ENCODE measurements at regions not wholly inside any gene's neighbourhood (a gene's known extent, or its start where the extent isn't known, plus 50 kb on each side); places are given as distances from the start of the nearest gene placed in this dataset.

DNA sequence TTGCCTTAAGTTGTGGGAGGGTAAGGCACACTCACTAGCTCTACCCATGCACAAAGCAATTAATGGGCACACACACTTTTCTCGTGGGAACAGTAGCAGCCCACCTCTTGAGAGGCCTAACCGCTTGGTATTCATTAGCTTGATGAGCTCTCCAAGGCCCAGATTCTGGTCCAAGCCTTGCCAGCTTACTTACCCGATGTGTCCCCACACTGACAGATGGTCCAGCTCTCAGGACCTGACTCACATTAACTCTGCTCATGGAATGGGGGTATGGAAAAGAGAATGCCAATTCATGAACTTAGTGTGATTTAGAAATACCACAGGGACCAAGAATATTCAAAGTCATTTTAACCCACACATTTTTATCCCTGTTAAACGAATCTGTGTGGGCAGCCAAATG lies 106.8 kb upstream of the CACHD1 start:
- Histone ChIP-seq H3K4me1 (ENCODE audit: control insufficient read depth, insufficient read depth, low read length) (peaks cover 3% of the 10 kb centered on the region), H3K27ac (ENCODE audit: low read length) (no peak overlapping the region), H3K4me3 (ENCODE audit: low read length) (no peak overlapping the region), H3K27me3 (ENCODE audit: control insufficient read depth, insufficient read depth) (no peaks in the 10 kb centered on the region), H3K9me3 (ENCODE audit: control insufficient read depth, low read length) (no peaks in the 10 kb centered on the region)
- DNase-seq (no peak), ATAC-seq (no peak)
- 76% methylated on average over 4 of the region's 4 CpGs for WGBS
- intact Hi-C loops (cut with DNase I), result no loop called here

DNA sequence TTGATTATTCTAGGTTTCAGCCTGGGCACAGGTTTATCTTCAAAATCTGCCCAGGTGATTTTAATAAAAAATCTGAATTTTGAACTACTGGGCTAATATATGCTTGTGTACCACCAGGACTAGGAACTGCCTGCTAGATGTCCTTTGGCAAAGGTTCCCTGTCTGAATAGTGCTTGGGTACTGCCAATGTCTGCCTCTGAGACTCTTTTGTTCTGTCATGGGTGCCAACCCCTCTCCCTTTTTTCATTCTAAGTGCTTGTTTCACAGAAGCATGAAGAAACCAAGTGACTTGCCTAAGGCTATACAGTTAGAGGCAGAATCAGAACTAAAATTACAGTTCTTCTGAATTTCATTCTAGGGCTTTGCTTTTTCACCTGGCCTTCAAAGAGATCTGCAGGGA lies 106.3 kb upstream of the CACHD1 start:
- Histone ChIP-seq H3K4me1 (ENCODE audit: control insufficient read depth, insufficient read depth, low read length) (peaks cover 3% of the 10 kb centered on the region), H3K27me3 (ENCODE audit: control insufficient read depth, insufficient read depth) (no peaks in the 10 kb centered on the region), H3K9me3 (ENCODE audit: control insufficient read depth, low read length) (no peaks in the 10 kb centered on the region), H3K27ac (ENCODE audit: low read length) (no peak overlapping the region), H3K4me3 (ENCODE audit: low read length) (no peak overlapping the region)
- DNase-seq (no peak), ATAC-seq (no peak)
- intact Hi-C loops (cut with DNase I), result no loop called here

DNA sequence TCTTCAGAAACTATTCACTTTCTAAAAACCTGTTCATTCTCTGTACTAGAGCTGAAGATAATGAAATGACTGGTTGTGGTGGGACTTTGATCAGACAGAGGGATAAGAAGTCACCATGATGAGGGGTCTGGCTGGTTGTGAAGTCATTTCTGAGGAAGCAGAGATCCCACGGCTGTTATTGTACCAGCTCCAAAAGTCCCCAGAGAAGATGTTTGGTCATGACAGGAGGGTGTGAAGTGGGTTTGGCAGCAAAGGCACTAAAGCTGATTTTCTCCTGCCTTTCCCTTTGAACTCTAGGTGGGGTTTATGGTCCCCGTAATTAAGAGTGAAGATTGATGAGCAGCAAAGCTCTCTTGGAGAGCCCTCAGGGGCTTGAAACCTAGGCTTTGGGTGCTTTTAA lies 103.1 kb upstream of the CACHD1 start:
- Histone ChIP-seq H3K4me1 (ENCODE audit: control insufficient read depth, insufficient read depth, low read length) (peaks cover 3% of the 10 kb centered on the region), H3K4me3 (ENCODE audit: low read length) (no peak overlapping the region), H3K9me3 (ENCODE audit: control insufficient read depth, low read length) (no peaks in the 10 kb centered on the region), H3K27ac (ENCODE audit: low read length) (no peak overlapping the region), H3K27me3 (ENCODE audit: control insufficient read depth, insufficient read depth) (no peaks in the 10 kb centered on the region)
- DNase-seq, result no peak
- WGBS, result 79% methylated on average over 2 of the region's 2 CpGs
- ATAC-seq, result no peak
- intact Hi-C loops (cut with DNase I), result no loop called here

GRCh38 chr1:64368344-64368743 lies 101.6 kb upstream of the CACHD1 start:
- Histone ChIP-seq H3K4me3 (ENCODE audit: low read length) (no peak overlapping the region), H3K9me3 (ENCODE audit: control insufficient read depth, low read length) (no peaks in the 10 kb centered on the region), H3K4me1 (ENCODE audit: control insufficient read depth, insufficient read depth, low read length) (peaks cover 3% of the 10 kb centered on the region), H3K27me3 (ENCODE audit: control insufficient read depth, insufficient read depth) (no peaks in the 10 kb centered on the region), H3K27ac (ENCODE audit: low read length) (no peak overlapping the region)
- intact Hi-C loops (cut with DNase I), result no loop called here
- ATAC-seq (no peak), DNase-seq (no peak)
- 65% methylated on average over 1 of the region's 1 CpG for WGBS

DNA sequence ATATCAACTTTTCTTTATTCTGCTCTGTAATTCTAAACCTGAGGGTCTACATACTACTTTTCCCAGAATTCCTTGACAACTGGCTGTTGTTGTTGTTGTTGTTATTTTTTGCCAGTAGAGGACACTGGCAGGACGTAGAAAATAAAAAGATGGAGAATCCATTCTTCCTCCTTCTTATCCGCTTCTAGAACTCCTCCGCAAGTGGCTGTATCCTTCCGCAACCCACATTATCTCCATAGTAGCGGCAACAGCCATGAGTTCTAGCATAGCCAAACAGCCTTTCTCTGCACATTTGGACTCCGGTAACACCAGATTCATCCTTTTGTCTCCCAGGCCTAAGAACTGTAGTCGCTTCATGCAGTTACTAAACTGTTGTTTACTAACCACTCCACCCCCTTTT lies 91.1 kb upstream of the CACHD1 start:
- H3K4me3 ChIP-seq (ENCODE audit: low read length), result no peak overlapping the region
- 77% methylated on average over 7 of the region's 7 CpGs for WGBS
- DNase-seq (no peak), ATAC-seq (no peak)
- no peaks in the 10 kb centered on the region for H3K4me1 ChIP-seq (ENCODE audit: control insufficient read depth, insufficient read depth, low read length)
- no peak overlapping the region for H3K27ac ChIP-seq (ENCODE audit: low read length)
- intact Hi-C loops (cut with DNase I), result no loop called here
- H3K9me3 ChIP-seq (ENCODE audit: control insufficient read depth, low read length), result no peaks in the 10 kb centered on the region
- H3K27me3 ChIP-seq (ENCODE audit: control insufficient read depth, insufficient read depth), result no peaks in the 10 kb centered on the region

DNA sequence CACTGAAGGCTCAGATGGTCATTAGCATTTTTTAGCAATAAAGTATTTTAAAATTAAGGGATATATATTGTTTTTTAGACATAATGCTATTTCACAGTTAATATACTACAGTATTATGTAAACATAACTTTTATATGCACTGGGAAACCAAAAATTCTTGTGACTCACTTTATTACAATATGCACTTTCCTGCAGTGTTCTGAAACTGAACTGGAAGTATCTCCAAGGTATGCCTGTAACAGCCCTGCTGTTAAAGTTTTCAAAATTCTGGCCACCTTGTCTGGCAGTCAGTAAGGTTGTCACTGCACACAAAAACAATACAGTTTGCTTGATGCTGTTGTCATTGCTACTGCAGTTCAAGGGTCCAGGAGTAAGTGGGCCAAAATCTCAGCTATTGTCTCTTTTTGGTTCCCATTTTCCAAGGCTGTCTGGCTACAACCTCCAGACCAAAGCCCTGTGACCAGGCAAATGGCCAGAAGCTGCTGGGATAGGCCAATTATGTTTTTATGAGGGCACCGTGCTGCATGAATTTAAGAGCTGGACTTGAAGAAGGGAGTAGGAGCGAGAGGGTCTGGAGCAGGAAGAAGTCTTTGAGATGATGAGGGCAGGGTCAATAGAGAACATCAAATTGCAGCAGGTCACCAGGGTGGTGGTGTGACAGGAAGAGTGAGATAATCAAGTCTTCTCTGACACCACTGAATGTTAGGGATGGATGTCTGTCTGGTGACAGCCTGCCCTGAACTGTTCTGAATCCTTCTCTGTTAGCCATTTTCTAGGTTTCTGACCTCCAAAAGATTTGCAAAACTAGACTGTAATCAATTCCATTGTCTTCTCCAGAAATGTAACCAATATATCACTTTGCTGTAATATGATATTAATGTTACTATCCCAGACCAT lies 82.3 kb upstream of the CACHD1 start:
- DNase-seq (peak in 2 of 3 donors; percentile 43 to 64), ATAC-seq (peak in 1 of 2 donors; percentile 52)
- Histone ChIP-seq H3K9me3 (ENCODE audit: control insufficient read depth, low read length) (no peaks in the 10 kb centered on the region), H3K27ac (ENCODE audit: low read length) (no peak overlapping the region), H3K4me1 (ENCODE audit: control insufficient read depth, insufficient read depth, low read length) (no peaks in the 10 kb centered on the region), H3K27me3 (ENCODE audit: control insufficient read depth, insufficient read depth) (no peaks in the 10 kb centered on the region), H3K4me3 (ENCODE audit: low read length) (no peak overlapping the region)
- WGBS, result 50% methylated on average over 2 of the region's 2 CpGs
- intact Hi-C loops (cut with DNase I), result no loop called here

DNA sequence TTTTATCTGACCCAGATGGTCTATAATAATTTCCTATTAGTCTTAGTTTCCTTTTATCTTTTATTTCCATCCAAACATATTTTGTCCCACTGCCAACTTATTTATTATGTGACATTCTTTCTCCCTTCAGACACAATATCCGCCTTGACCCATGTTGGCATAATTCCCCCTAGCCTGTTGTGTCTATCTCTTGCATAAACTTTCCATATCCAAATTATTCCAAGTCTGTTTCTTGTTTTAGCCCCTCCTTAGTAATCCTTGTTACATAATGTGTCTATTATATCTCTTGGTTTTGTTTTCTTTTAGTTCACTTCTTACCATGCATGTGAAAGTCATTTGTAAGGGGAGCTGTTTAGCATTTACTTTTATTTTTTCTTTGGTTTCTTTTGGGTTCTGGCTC lies 81.6 kb upstream of the CACHD1 start:
- no peaks in the 10 kb centered on the region for H3K4me1 ChIP-seq (ENCODE audit: control insufficient read depth, insufficient read depth, low read length)
- H3K27ac ChIP-seq (ENCODE audit: low read length), result no peak overlapping the region
- no peaks in the 10 kb centered on the region for H3K27me3 ChIP-seq (ENCODE audit: control insufficient read depth, insufficient read depth)
- H3K9me3 ChIP-seq (ENCODE audit: control insufficient read depth, low read length), result no peaks in the 10 kb centered on the region
- WGBS, result 60% methylated on average over 1 of the region's 1 CpG
- no peak for DNase-seq
- ATAC-seq, result peak in 1 of 2 donors; percentile 33
- intact Hi-C loops (cut with DNase I), result no loop called here
- H3K4me3 ChIP-seq (ENCODE audit: low read length), result no peak overlapping the region

- DNase-seq (no peak), ATAC-seq (no peak)
- intact Hi-C loops (cut with DNase I), result no loop called here
- H3K27ac ChIP-seq (ENCODE audit: low read length), result no peak overlapping the region
- no peaks in the 10 kb centered on the region for H3K9me3 ChIP-seq (ENCODE audit: control insufficient read depth, low read length)
- WGBS, result 54% methylated on average over 2 of the region's 2 CpGs
- H3K4me1 ChIP-seq (ENCODE audit: control insufficient read depth, insufficient read depth, low read length), result no peaks in the 10 kb centered on the region
- H3K4me3 ChIP-seq (ENCODE audit: low read length), result no peak overlapping the region
- H3K27me3 ChIP-seq (ENCODE audit: control insufficient read depth, insufficient read depth), result no peaks in the 10 kb centered on the region
Measured at GRCh38 chr1:64392109-64392508, 77.8 kb upstream of the CACHD1 start.

DNA sequence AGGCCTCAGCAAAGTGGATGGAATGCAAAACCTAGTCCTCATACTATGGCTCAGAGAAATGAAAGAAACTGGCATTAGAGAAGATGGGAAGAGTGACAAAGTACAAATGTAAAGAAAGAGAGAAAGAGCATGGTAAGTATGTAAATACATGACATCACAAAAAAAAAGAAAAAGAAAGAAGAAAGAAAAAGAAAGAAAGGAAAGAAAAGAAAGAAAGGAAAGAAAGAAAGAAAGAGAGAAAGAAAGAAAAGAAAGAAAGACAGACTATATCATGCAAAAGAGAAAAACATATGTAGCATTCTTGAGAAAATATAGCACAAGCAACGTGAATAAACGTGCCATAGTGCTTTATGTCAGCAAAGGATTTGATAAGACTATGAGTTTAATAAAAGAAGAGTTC lies 76.1 kb upstream of the CACHD1 start:
- Histone ChIP-seq H3K4me3 (ENCODE audit: low read length) (no peak overlapping the region), H3K9me3 (ENCODE audit: control insufficient read depth, low read length) (no peaks in the 10 kb centered on the region), H3K4me1 (ENCODE audit: control insufficient read depth, insufficient read depth, low read length) (no peaks in the 10 kb centered on the region), H3K27me3 (ENCODE audit: control insufficient read depth, insufficient read depth) (no peaks in the 10 kb centered on the region), H3K27ac (ENCODE audit: low read length) (no peak overlapping the region)
- ATAC-seq (no peak), DNase-seq (no peak)
- 74% methylated on average over 2 of the region's 2 CpGs for WGBS
- intact Hi-C loops (cut with DNase I), result no loop called here

- DNase-seq (no peak), ATAC-seq (no peak)
- Histone ChIP-seq H3K27me3 (ENCODE audit: control insufficient read depth, insufficient read depth) (no peaks in the 10 kb centered on the region), H3K9me3 (ENCODE audit: control insufficient read depth, low read length) (no peaks in the 10 kb centered on the region), H3K27ac (ENCODE audit: low read length) (no peak overlapping the region), H3K4me3 (ENCODE audit: low read length) (no peak overlapping the region), H3K4me1 (ENCODE audit: control insufficient read depth, insufficient read depth, low read length) (no peaks in the 10 kb centered on the region)
- WGBS, result 84% methylated on average over 4 of the region's 4 CpGs
- intact Hi-C loops (cut with DNase I), result no loop called here
Measured at GRCh38 chr1:64396817-64397216, 73.1 kb upstream of the CACHD1 start.

- H3K9me3 ChIP-seq (ENCODE audit: control insufficient read depth, low read length), result no peaks in the 10 kb centered on the region
- ATAC-seq (no peak), DNase-seq (no peak)
- H3K27me3 ChIP-seq (ENCODE audit: control insufficient read depth, insufficient read depth), result no peaks in the 10 kb centered on the region
- intact Hi-C loops (cut with DNase I), result no loop called here
- no peak overlapping the region for H3K27ac ChIP-seq (ENCODE audit: low read length)
- H3K4me1 ChIP-seq (ENCODE audit: control insufficient read depth, insufficient read depth, low read length), result no peaks in the 10 kb centered on the region
- WGBS, result 76% methylated on average over 2 of the region's 2 CpGs
- H3K4me3 ChIP-seq (ENCODE audit: low read length), result no peak overlapping the region
Measured at GRCh38 chr1:64397541-64397940, 72.4 kb upstream of the CACHD1 start.

DNA sequence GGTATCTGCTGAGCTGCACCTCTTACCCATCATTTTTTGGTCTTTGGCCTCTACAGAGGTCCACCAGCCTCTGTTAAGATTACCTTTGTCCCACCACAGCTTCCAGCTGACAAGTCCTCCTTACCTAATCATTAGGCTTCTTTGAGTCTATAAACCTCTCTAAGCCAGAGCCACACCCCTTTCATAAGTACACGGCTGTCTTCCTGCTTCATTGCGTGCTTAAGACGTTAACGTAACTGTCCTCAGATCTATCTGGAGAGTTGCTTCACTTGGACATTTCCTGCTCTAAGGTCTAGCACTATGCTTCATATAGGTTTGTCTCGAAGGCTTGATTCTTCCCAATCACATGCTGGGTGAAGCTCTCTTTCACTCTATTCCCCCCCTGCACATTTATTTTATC lies 71.0 kb upstream of the CACHD1 start:
- intact Hi-C loops (cut with DNase I), result no loop called here
- 71% methylated on average over 5 of the region's 5 CpGs for WGBS
- no peaks in the 10 kb centered on the region for H3K9me3 ChIP-seq (ENCODE audit: control insufficient read depth, low read length)
- DNase-seq (no peak), ATAC-seq (no peak)
- H3K4me3 ChIP-seq (ENCODE audit: low read length), result no peak overlapping the region
- H3K27ac ChIP-seq (ENCODE audit: low read length), result no peak overlapping the region
- H3K27me3 ChIP-seq (ENCODE audit: control insufficient read depth, insufficient read depth), result no peaks in the 10 kb centered on the region
- no peaks in the 10 kb centered on the region for H3K4me1 ChIP-seq (ENCODE audit: control insufficient read depth, insufficient read depth, low read length)

Data from right cardiac atrium (tissue), 5 donors.